ENCODE measurements at regions not wholly inside any gene's neighbourhood (a gene's known extent, or its start where the extent isn't known, plus 50 kb on each side); places are given as distances from the start of the nearest gene placed in this dataset.

DNA sequence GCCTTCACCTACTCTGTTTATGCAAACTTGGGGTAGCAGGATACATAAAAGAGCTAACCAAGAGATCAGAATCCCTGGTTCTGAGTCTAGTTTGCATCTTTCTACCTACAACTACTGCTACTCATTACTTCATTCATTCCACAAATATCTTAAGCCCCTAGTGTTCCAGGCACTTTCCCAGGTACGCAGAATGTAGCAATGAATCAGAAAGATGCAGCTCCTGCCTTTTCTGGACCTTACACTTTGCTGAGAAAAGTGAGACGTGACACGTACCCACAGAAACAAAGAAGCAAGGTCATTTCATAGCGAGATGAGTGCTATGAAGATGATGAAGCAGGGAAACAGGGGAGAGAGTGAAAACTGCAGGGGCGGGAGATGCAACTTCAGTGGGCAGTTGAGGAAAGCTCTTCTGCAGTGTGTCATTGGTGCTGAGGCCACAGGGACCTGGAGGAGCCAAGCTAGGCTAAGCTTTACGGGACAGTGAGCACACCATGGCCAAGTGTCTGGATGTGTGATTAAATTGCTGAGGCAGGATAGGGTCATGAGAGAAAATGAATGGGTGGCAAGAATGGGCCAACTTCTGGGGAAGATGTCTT, 167.9 kb downstream of the TNFSF18 start:
- ChIA-PET POLR2A (no interaction called here), CTCF (no interaction called here)
- peaks cover 4% of the 10 kb centered on the region for H3K4me1 Mint-ChIP-seq
- H3K9me3 Mint-ChIP-seq = peaks cover 11% of the 10 kb centered on the region
- no peaks in the 10 kb centered on the region for H3K36me3 Mint-ChIP-seq
- no peak overlapping the region for H3K27ac Mint-ChIP-seq
- ATAC-seq (no peak), DNase-seq (ENCODE audit: low spot score) (no peak)
- H3K27me3 Mint-ChIP-seq (ENCODE audit: low read depth) = peaks cover 3% of the 10 kb centered on the region; the same call in 1 of the 2 replicates
- no peak for TF ChIP-seq FOXK1 (CRISPR knock-in tag; IDR thresholded peaks at IDR 0.05)
- TF ChIP-seq, protein P1, sequence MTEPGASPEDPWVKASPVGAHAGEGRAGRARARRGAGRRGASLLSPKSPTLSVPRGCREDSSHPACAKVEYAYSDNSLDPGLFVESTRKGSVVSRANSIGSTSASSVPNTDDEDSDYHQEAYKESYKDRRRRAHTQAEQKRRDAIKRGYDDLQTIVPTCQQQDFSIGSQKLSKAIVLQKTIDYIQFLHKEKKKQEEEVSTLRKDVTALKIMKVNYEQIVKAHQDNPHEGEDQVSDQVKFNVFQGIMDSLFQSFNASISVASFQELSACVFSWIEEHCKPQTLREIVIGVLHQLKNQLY (CRISPR knock-in tag; IDR thresholded peaks at IDR 0.05) = no peak
- TF ChIP-seq, protein P2, sequence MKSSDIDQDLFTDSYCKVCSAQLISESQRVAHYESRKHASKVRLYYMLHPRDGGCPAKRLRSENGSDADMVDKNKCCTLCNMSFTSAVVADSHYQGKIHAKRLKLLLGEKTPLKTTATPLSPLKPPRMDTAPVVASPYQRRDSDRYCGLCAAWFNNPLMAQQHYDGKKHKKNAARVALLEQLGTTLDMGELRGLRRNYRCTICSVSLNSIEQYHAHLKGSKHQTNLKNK (CRISPR knock-in tag; IDR thresholded peaks at IDR 0.05) = no peak
- TF ChIP-seq, protein P3, sequence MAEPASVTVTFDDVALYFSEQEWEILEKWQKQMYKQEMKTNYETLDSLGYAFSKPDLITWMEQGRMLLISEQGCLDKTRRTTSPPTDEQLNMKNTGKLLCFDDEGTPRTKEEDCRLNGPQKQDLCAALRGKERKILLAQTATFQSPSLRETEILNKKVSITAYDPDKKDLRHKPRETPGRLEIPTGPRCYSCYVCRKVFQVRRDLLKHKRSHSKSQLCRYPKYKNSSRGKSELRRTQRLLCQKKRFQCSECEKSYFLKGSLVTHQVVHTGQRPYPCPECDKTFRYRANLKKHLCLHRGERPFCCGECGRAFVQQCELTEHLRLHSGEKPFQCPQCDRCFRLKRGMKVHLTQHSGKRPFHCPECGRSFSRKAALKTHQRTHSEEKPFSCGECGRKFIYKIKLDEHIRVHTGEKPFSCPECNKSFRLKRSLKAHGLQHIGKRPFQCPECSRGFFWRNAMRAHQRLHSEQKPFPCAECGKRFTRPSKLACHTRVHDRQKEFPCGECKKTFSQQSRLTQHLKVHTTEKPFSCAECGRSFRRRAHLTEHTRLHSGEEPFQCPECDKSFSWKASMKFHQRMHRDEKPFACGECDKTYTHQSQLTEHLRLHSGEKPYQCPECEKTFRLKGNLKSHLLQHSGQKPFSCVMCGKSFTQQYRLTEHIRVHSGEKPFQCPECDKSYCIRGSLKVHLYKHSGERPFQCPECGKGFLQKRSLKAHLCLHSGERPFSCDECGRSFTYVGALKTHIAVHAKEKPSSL (CRISPR knock-in tag; conservative IDR thresholded peaks at IDR 0.05) = no peak
- no peak for TF ChIP-seq RELA (CRISPR knock-in tag; IDR thresholded peaks at IDR 0.05; ENCODE audit: borderline replicate concordance)
- TF ChIP-seq, protein P4, sequence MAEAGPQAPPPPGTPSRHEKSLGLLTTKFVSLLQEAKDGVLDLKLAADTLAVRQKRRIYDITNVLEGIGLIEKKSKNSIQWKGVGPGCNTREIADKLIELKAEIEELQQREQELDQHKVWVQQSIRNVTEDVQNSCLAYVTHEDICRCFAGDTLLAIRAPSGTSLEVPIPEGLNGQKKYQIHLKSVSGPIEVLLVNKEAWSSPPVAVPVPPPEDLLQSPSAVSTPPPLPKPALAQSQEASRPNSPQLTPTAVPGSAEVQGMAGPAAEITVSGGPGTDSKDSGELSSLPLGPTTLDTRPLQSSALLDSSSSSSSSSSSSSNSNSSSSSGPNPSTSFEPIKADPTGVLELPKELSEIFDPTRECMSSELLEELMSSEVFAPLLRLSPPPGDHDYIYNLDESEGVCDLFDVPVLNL (CRISPR knock-in tag; IDR thresholded peaks at IDR 0.05; ENCODE audit: borderline replicate concordance, low read depth) = no peak
- TF ChIP-seq KAT7 (CRISPR knock-in tag; IDR thresholded peaks at IDR 0.05; ENCODE audit: borderline replicate concordance) = no peak
- TF ChIP-seq ESRRA (CRISPR knock-in tag; IDR thresholded peaks at IDR 0.05; ENCODE audit: borderline replicate concordance) = no peak
- no peak for TF ChIP-seq OVOL2 (CRISPR knock-in tag; IDR thresholded peaks at IDR 0.05; ENCODE audit: borderline replicate concordance)
- TF ChIP-seq RORB (CRISPR knock-in tag; IDR thresholded peaks at IDR 0.05) = no peak
- TF ChIP-seq, protein P5, sequence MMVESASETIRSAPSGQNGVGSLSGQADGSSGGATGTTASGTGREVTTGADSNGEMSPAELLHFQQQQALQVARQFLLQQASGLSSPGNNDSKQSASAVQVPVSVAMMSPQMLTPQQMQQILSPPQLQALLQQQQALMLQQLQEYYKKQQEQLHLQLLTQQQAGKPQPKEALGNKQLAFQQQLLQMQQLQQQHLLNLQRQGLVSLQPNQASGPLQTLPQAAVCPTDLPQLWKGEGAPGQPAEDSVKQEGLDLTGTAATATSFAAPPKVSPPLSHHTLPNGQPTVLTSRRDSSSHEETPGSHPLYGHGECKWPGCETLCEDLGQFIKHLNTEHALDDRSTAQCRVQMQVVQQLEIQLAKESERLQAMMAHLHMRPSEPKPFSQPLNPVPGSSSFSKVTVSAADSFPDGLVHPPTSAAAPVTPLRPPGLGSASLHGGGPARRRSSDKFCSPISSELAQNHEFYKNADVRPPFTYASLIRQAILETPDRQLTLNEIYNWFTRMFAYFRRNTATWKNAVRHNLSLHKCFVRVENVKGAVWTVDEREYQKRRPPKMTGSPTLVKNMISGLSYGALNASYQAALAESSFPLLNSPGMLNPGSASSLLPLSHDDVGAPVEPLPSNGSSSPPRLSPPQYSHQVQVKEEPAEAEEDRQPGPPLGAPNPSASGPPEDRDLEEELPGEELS (CRISPR knock-in tag; IDR thresholded peaks at IDR 0.05) = no peak
- TF ChIP-seq ZNF219 (CRISPR knock-in tag; IDR thresholded peaks at IDR 0.05; ENCODE audit: borderline replicate concordance) = no peak
- TF ChIP-seq GABPB1 (CRISPR knock-in tag; IDR thresholded peaks at IDR 0.05) = no peak
- TF ChIP-seq ETV6 (CRISPR knock-in tag; IDR thresholded peaks at IDR 0.05) = no peak
- no peak for TF ChIP-seq JUN (CRISPR knock-in tag; IDR thresholded peaks at IDR 0.05)
- TF ChIP-seq, protein P6, sequence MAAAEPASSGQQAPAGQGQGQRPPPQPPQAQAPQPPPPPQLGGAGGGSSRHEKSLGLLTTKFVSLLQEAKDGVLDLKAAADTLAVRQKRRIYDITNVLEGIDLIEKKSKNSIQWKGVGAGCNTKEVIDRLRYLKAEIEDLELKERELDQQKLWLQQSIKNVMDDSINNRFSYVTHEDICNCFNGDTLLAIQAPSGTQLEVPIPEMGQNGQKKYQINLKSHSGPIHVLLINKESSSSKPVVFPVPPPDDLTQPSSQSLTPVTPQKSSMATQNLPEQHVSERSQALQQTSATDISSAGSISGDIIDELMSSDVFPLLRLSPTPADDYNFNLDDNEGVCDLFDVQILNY (CRISPR knock-in tag; IDR thresholded peaks at IDR 0.05) = no peak
- TF ChIP-seq, protein P7, sequence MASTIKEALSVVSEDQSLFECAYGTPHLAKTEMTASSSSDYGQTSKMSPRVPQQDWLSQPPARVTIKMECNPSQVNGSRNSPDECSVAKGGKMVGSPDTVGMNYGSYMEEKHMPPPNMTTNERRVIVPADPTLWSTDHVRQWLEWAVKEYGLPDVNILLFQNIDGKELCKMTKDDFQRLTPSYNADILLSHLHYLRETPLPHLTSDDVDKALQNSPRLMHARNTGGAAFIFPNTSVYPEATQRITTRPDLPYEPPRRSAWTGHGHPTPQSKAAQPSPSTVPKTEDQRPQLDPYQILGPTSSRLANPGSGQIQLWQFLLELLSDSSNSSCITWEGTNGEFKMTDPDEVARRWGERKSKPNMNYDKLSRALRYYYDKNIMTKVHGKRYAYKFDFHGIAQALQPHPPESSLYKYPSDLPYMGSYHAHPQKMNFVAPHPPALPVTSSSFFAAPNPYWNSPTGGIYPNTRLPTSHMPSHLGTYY (CRISPR knock-in tag; IDR thresholded peaks at IDR 0.05) = no peak
- no peak for TF ChIP-seq ZNF138 (CRISPR knock-in tag; conservative IDR thresholded peaks at IDR 0.05)
- TF ChIP-seq TCF7 (CRISPR knock-in tag; IDR thresholded peaks at IDR 0.05; ENCODE audit: low read depth) = no peak
- TF ChIP-seq, protein P8, sequence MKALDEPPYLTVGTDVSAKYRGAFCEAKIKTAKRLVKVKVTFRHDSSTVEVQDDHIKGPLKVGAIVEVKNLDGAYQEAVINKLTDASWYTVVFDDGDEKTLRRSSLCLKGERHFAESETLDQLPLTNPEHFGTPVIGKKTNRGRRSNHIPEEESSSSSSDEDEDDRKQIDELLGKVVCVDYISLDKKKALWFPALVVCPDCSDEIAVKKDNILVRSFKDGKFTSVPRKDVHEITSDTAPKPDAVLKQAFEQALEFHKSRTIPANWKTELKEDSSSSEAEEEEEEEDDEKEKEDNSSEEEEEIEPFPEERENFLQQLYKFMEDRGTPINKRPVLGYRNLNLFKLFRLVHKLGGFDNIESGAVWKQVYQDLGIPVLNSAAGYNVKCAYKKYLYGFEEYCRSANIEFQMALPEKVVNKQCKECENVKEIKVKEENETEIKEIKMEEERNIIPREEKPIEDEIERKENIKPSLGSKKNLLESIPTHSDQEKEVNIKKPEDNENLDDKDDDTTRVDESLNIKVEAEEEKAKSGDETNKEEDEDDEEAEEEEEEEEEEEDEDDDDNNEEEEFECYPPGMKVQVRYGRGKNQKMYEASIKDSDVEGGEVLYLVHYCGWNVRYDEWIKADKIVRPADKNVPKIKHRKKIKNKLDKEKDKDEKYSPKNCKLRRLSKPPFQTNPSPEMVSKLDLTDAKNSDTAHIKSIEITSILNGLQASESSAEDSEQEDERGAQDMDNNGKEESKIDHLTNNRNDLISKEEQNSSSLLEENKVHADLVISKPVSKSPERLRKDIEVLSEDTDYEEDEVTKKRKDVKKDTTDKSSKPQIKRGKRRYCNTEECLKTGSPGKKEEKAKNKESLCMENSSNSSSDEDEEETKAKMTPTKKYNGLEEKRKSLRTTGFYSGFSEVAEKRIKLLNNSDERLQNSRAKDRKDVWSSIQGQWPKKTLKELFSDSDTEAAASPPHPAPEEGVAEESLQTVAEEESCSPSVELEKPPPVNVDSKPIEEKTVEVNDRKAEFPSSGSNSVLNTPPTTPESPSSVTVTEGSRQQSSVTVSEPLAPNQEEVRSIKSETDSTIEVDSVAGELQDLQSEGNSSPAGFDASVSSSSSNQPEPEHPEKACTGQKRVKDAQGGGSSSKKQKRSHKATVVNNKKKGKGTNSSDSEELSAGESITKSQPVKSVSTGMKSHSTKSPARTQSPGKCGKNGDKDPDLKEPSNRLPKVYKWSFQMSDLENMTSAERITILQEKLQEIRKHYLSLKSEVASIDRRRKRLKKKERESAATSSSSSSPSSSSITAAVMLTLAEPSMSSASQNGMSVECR (CRISPR knock-in tag; IDR thresholded peaks at IDR 0.05; ENCODE audit: borderline replicate concordance) = no peak
- no peak overlapping the region for H3K4me3 Mint-ChIP-seq
